ENCODE measurements at regions not wholly inside any gene's neighbourhood (a gene's known extent, or its start where the extent isn't known, plus 50 kb on each side); places are given as distances from the start of the nearest gene placed in this dataset.

- Mint-ChIP-seq H3K27me3 (peaks cover 0 to 3% (median 0%) of the 10 kb centered on the region in 3 donors), H3K36me3 (no peaks in the 10 kb centered on the region), H3K4me3 (no peak overlapping the region), H3K9me3 (peaks cover 0 to 7% (median 2%) of the 10 kb centered on the region in 7 donors), H3K27ac (no peak overlapping the region), H3K4me1 (no peaks in the 10 kb centered on the region)
- no peak for ATAC-seq (ENCODE audit: low read depth in 2 of 2)
- DNase-seq, result no peak
These were observed 391.9 kb downstream of the TMEM182 start for GRCh38 chr2:103153580-103154284.

- no peak overlapping the region for H3K27ac Mint-ChIP-seq
- H3K9me3 Mint-ChIP-seq, result peaks cover 0 to 7% (median 2%) of the 10 kb centered on the region in 7 donors
- H3K4me3 Mint-ChIP-seq, result no peak overlapping the region
- H3K4me1 Mint-ChIP-seq, result no peaks in the 10 kb centered on the region
- ATAC-seq (ENCODE audit: low read depth in 2 of 2) (no peak), DNase-seq (no peak)
- H3K36me3 Mint-ChIP-seq, result no peaks in the 10 kb centered on the region
- peaks cover 0 to 3% (median 0%) of the 10 kb centered on the region in 3 donors for H3K27me3 Mint-ChIP-seq
These were observed 393.5 kb downstream of the TMEM182 start for GRCh38 chr2:103155308-103155707.

GRCh38 chr2:103159018-103159417, 397.2 kb downstream of the TMEM182 start:
- Mint-ChIP-seq H3K4me3 (no peak overlapping the region), H3K27me3 (peaks cover 0 to 6% (median 3%) of the 10 kb centered on the region in 3 donors), H3K9me3 (no peaks in the 10 kb centered on the region), H3K4me1 (no peaks in the 10 kb centered on the region), H3K27ac (no peak overlapping the region), H3K36me3 (no peaks in the 10 kb centered on the region)
- ATAC-seq (ENCODE audit: low read depth in 2 of 2) (no peak), DNase-seq (no peak)

GRCh38 chr2:103161456-103162289, 399.8 kb downstream of the TMEM182 start:
- Mint-ChIP-seq H3K27me3 (peaks cover 0 to 6% (median 0%) of the 10 kb centered on the region in 3 donors), H3K4me1 (no peaks in the 10 kb centered on the region)

GRCh38 chr2:103164748-103165147, 402.9 kb downstream of the TMEM182 start:
- ATAC-seq (ENCODE audit: low read depth in 2 of 2) (no peak), DNase-seq (no peak)
- H3K27ac Mint-ChIP-seq, result no peak overlapping the region
- no peaks in the 10 kb centered on the region for H3K36me3 Mint-ChIP-seq
- peaks cover 0 to 2% (median 0%) of the 10 kb centered on the region in 7 donors for H3K9me3 Mint-ChIP-seq
- no peak overlapping the region for H3K4me3 Mint-ChIP-seq
- peaks cover 0 to 6% (median 0%) of the 10 kb centered on the region in 3 donors for H3K27me3 Mint-ChIP-seq
- H3K4me1 Mint-ChIP-seq, result no peaks in the 10 kb centered on the region

More at GRCh38 chr2:103161456-103162289, 399.8 kb downstream of the TMEM182 start:
- Mint-ChIP-seq H3K4me3 (no peak overlapping the region), H3K36me3 (no peaks in the 10 kb centered on the region), H3K27ac (no peak overlapping the region), H3K9me3 (peaks cover 0 to 2% (median 0%) of the 10 kb centered on the region in 7 donors)
- ATAC-seq (ENCODE audit: low read depth in 2 of 2), result no peak
- no peak for DNase-seq

- H3K4me1 Mint-ChIP-seq, result no peaks in the 10 kb centered on the region
- ATAC-seq (ENCODE audit: low read depth in 2 of 2), result no peak
- peak overlapping the region in 1 of 8 donors; percentile 22 for H3K4me3 Mint-ChIP-seq
- DNase-seq, result no peak
- peaks cover 0 to 3% (median 0%) of the 10 kb centered on the region in 7 donors for H3K9me3 Mint-ChIP-seq
- no peak overlapping the region for H3K27ac Mint-ChIP-seq
- H3K36me3 Mint-ChIP-seq, result no peaks in the 10 kb centered on the region
- peaks cover 0 to 4% (median 0%) of the 10 kb centered on the region in 3 donors for H3K27me3 Mint-ChIP-seq
These were observed 404.0 kb downstream of the TMEM182 start for GRCh38 chr2:103165836-103166235.

GRCh38 chr2:103166456-103167324, 404.9 kb downstream of the TMEM182 start:
- H3K27me3 Mint-ChIP-seq, result no peaks in the 10 kb centered on the region
- H3K36me3 Mint-ChIP-seq, result no peaks in the 10 kb centered on the region
- peaks cover 0 to 7% (median 2%) of the 10 kb centered on the region in 7 donors for H3K9me3 Mint-ChIP-seq
- ATAC-seq (ENCODE audit: low read depth in 2 of 2) (no peak), DNase-seq (no peak)
- H3K27ac Mint-ChIP-seq, result no peak overlapping the region
- H3K4me1 Mint-ChIP-seq, result no peaks in the 10 kb centered on the region
- H3K4me3 Mint-ChIP-seq, result no peak overlapping the region

- Mint-ChIP-seq H3K27ac (no peak overlapping the region), H3K36me3 (no peaks in the 10 kb centered on the region), H3K4me1 (no peaks in the 10 kb centered on the region), H3K27me3 (no peaks in the 10 kb centered on the region), H3K9me3 (peaks cover 0 to 7% (median 3%) of the 10 kb centered on the region in 7 donors), H3K4me3 (no peak overlapping the region)
- no peak for ATAC-seq (ENCODE audit: low read depth in 2 of 2)
- no peak for DNase-seq
These were observed 405.8 kb downstream of the TMEM182 start for GRCh38 chr2:103167599-103167998.

- DNase-seq, result no peak
These were observed 408.0 kb downstream of the TMEM182 start for GRCh38 chr2:103169861-103170260.

GRCh38 chr2:103172821-103173220, 411.0 kb downstream of the TMEM182 start:
- Mint-ChIP-seq H3K4me3 (no peak overlapping the region), H3K9me3 (peaks cover 0 to 12% (median 5%) of the 10 kb centered on the region in 7 donors), H3K27ac (no peak overlapping the region), H3K36me3 (no peaks in the 10 kb centered on the region), H3K27me3 (no peaks in the 10 kb centered on the region), H3K4me1 (no peaks in the 10 kb centered on the region)
- ATAC-seq (ENCODE audit: low read depth in 2 of 2) (no peak), DNase-seq (no peak)

More at GRCh38 chr2:103169861-103170260, 408.0 kb downstream of the TMEM182 start:
- Mint-ChIP-seq H3K27ac (no peak overlapping the region), H3K36me3 (no peaks in the 10 kb centered on the region), H3K9me3 (peaks cover 0 to 7% (median 5%) of the 10 kb centered on the region in 7 donors), H3K4me1 (no peaks in the 10 kb centered on the region), H3K27me3 (no peaks in the 10 kb centered on the region), H3K4me3 (no peak overlapping the region)
- ATAC-seq (ENCODE audit: low read depth in 2 of 2), result no peak

GRCh38 chr2:103174711-103175110, 412.9 kb downstream of the TMEM182 start:
- H3K9me3 Mint-ChIP-seq, result peaks cover 0 to 19% (median 5%) of the 10 kb centered on the region in 7 donors
- H3K27ac Mint-ChIP-seq, result no peak overlapping the region
- H3K4me1 Mint-ChIP-seq, result no peaks in the 10 kb centered on the region
- DNase-seq (no peak), ATAC-seq (ENCODE audit: low read depth in 2 of 2) (no peak)
- no peak overlapping the region for H3K4me3 Mint-ChIP-seq
- no peaks in the 10 kb centered on the region for H3K27me3 Mint-ChIP-seq
- no peaks in the 10 kb centered on the region for H3K36me3 Mint-ChIP-seq

- DNase-seq, result no peak
- Mint-ChIP-seq H3K27me3 (no peaks in the 10 kb centered on the region), H3K36me3 (no peaks in the 10 kb centered on the region), H3K9me3 (peaks cover 0 to 20% (median 3%) of the 10 kb centered on the region in 7 donors), H3K4me3 (no peak overlapping the region), H3K4me1 (no peaks in the 10 kb centered on the region), H3K27ac (no peak overlapping the region)
- no peak for ATAC-seq (ENCODE audit: low read depth in 2 of 2)
These were observed 414.6 kb downstream of the TMEM182 start for GRCh38 chr2:103176294-103176915.

- no peaks in the 10 kb centered on the region for H3K36me3 Mint-ChIP-seq
- H3K4me3 Mint-ChIP-seq, result no peak overlapping the region
- H3K4me1 Mint-ChIP-seq, result no peaks in the 10 kb centered on the region
- DNase-seq, result no peak
- peaks cover 0 to 19% (median 0%) of the 10 kb centered on the region in 7 donors for H3K9me3 Mint-ChIP-seq
- H3K27me3 Mint-ChIP-seq, result no peaks in the 10 kb centered on the region
- ATAC-seq (ENCODE audit: low read depth in 2 of 2), result no peak
- no peak overlapping the region for H3K27ac Mint-ChIP-seq
These were observed 418.0 kb downstream of the TMEM182 start for GRCh38 chr2:103179798-103180197.

Measured in naive B cell (primary cell).